ENCODE measurements at regions not wholly inside any gene's neighbourhood (a gene's known extent, or its start where the extent isn't known, plus 50 kb on each side); places are given as distances from the start of the nearest gene placed in this dataset.

GRCh38 chr3:78277801-78278200 lies 1237.9 kb downstream of the ROBO2 start:
- DNase-seq (ENCODE audit: extremely low read depth, low read depth) = no peak
- TF ChIP-seq CTCF (IDR thresholded peaks at IDR 0.05; ENCODE audit: low read depth, low read length) = no peak

GRCh38 chr3:78279091-78279490 lies 1239.2 kb downstream of the ROBO2 start:
- TF ChIP-seq CTCF (IDR thresholded peaks at IDR 0.05; ENCODE audit: low read depth, low read length) = no peak
- no peak for DNase-seq (ENCODE audit: extremely low read depth, low read depth)

- TF ChIP-seq CTCF (IDR thresholded peaks at IDR 0.05; ENCODE audit: low read depth, low read length) = no peak
Measured at GRCh38 chr3:78281381-78281780, 1241.5 kb downstream of the ROBO2 start.

GRCh38 chr3:78283994-78284393 lies 1244.1 kb downstream of the ROBO2 start:
- no peak for DNase-seq (ENCODE audit: extremely low read depth, low read depth)
- TF ChIP-seq CTCF (IDR thresholded peaks at IDR 0.05; ENCODE audit: low read depth, low read length) = no peak

More at GRCh38 chr3:78281381-78281780, 1241.5 kb downstream of the ROBO2 start:
- no peak for DNase-seq (ENCODE audit: extremely low read depth, low read depth)

- TF ChIP-seq CTCF (IDR thresholded peaks at IDR 0.05; ENCODE audit: low read depth, low read length) = no peak
- DNase-seq (ENCODE audit: extremely low read depth, low read depth) = no peak
Measured at GRCh38 chr3:78285032-78285728, 1245.3 kb downstream of the ROBO2 start.

GRCh38 chr3:78287085-78287484 lies 1247.2 kb downstream of the ROBO2 start:
- TF ChIP-seq CTCF (IDR thresholded peaks at IDR 0.05; ENCODE audit: low read depth, low read length) = no peak
- no peak for DNase-seq (ENCODE audit: extremely low read depth, low read depth)

- TF ChIP-seq CTCF (IDR thresholded peaks at IDR 0.05; ENCODE audit: low read depth, low read length) = no peak
- no peak for DNase-seq (ENCODE audit: extremely low read depth, low read depth)
Measured at GRCh38 chr3:78293284-78293683, 1253.4 kb downstream of the ROBO2 start.
